ENCODE measurements at regions not wholly inside any gene's neighbourhood (a gene's known extent, or its start where the extent isn't known, plus 50 kb on each side); places are given as distances from the start of the nearest gene placed in this dataset.

GRCh38 chr10:107492389-107492788, 327.9 kb upstream of the SORCS1 start:
- no peak overlapping the region for H3K4me3 ChIP-seq
- no peaks in the 10 kb centered on the region for H3K4me1 ChIP-seq
- WGBS, 5 donors, result 55 to 83% (median 73%) methylated on average over 1 of the region's 1 CpG
- no peaks in the 10 kb centered on the region for H3K36me3 ChIP-seq
- DNase-seq, result no peak
- intact Hi-C loops (cut with DNase I; ENCODE audit: low total_unique reads), result no loop called here
- no peak for TF ChIP-seq CTCF (IDR thresholded peaks at IDR 0.05 in 8 of 11, conservative IDR thresholded peaks at IDR 0.05 in 3 of 11)
- no peak for TF ChIP-seq POLR2AphosphoS5 (IDR thresholded peaks at IDR 0.05)
- TF ChIP-seq POLR2A (IDR thresholded peaks at IDR 0.05), result no peak
- H3K9me3 ChIP-seq, result no peaks in the 10 kb centered on the region
- H3K27ac ChIP-seq, result no peak overlapping the region
- no peaks in the 10 kb centered on the region for H3K27me3 ChIP-seq (replicated peaks in 1 of 7)

DNA sequence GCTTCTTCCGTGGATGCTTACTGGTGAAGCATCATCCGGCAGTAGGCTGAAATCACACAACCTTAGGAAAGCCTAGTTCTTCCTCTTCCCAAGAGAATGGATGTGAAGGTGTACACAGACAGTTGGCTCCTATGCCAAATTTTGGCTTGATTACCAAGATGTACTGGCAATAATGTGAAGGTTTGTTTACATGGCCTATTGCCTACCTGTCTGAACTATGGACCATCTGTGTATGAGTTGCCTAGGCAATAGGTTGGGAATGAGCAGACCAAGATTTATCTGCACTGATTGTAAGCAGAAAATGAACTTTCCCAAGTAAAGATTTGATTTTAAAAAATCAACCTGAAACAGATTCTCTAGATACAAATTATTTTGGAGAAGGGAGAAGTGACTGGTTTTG, 325.9 kb upstream of the SORCS1 start:
- Histone ChIP-seq H3K36me3 (no peaks in the 10 kb centered on the region), H3K9me3 (no peaks in the 10 kb centered on the region), H3K27me3 (replicated peaks in 1 of 7) (no peaks in the 10 kb centered on the region), H3K4me1 (no peaks in the 10 kb centered on the region), H3K4me3 (no peak overlapping the region), H3K27ac (no peak overlapping the region)
- TF ChIP-seq POLR2A (IDR thresholded peaks at IDR 0.05), result no peak
- no peak for TF ChIP-seq POLR2AphosphoS5 (IDR thresholded peaks at IDR 0.05)
- no peak for TF ChIP-seq CTCF (IDR thresholded peaks at IDR 0.05 in 8 of 11, conservative IDR thresholded peaks at IDR 0.05 in 3 of 11)
- 88 to 96% (median 93%) methylated on average over 2 of the region's 2 CpGs for WGBS, 5 donors
- no peak for DNase-seq
- intact Hi-C loops (cut with DNase I; ENCODE audit: low total_unique reads), result no loop called here

- DNase-seq, result no peak
- WGBS, 5 donors, result 64 to 81% (median 71%) methylated on average over 4 of the region's 4 CpGs
- Histone ChIP-seq H3K27ac (no peak overlapping the region), H3K4me1 (no peaks in the 10 kb centered on the region), H3K4me3 (no peak overlapping the region), H3K9me3 (no peaks in the 10 kb centered on the region), H3K36me3 (no peaks in the 10 kb centered on the region), H3K27me3 (replicated peaks in 1 of 7) (no peaks in the 10 kb centered on the region)
- intact Hi-C loops (cut with DNase I; ENCODE audit: low total_unique reads), result no loop called here
- no peak for TF ChIP-seq CTCF (IDR thresholded peaks at IDR 0.05 in 8 of 11, conservative IDR thresholded peaks at IDR 0.05 in 3 of 11)
- no peak for TF ChIP-seq POLR2A (IDR thresholded peaks at IDR 0.05)
- TF ChIP-seq POLR2AphosphoS5 (IDR thresholded peaks at IDR 0.05), result no peak
These were observed 322.8 kb upstream of the SORCS1 start for GRCh38 chr10:107487284-107487683.

GRCh38 chr10:107485019-107485418, 320.5 kb upstream of the SORCS1 start:
- no peak overlapping the region for H3K27ac ChIP-seq
- H3K9me3 ChIP-seq, result no peaks in the 10 kb centered on the region
- intact Hi-C loops (cut with DNase I; ENCODE audit: low total_unique reads), result no loop called here
- H3K36me3 ChIP-seq, result no peaks in the 10 kb centered on the region
- no peaks in the 10 kb centered on the region for H3K4me1 ChIP-seq
- no peak overlapping the region for H3K4me3 ChIP-seq
- DNase-seq, result no peak
- H3K27me3 ChIP-seq (replicated peaks in 1 of 7), result no peaks in the 10 kb centered on the region
- whole genome bisulfite sequencing, 5 donors, result 71 to 78% (median 75%) methylated on average over 2 of the region's 2 CpGs
- no peak for TF ChIP-seq CTCF (IDR thresholded peaks at IDR 0.05 in 8 of 11, conservative IDR thresholded peaks at IDR 0.05 in 3 of 11)
- no peak for TF ChIP-seq POLR2AphosphoS5 (IDR thresholded peaks at IDR 0.05)
- TF ChIP-seq POLR2A (IDR thresholded peaks at IDR 0.05), result no peak

Measured in spleen (tissue), 11 donors.